GM12878 (cell line): ENCODE measurements at regions not wholly inside any gene's neighbourhood (a gene's known extent, or its start where the extent isn't known, plus 50 kb on each side); places are given as distances from the start of the nearest gene placed in this dataset.

Source experiments
- ATAC-seq: fragments of 200-7000 bp; cut with Tn5 transposase; 3 replicates; pipeline ENCODE4 v1.9.1; 2020; ENCODE audit warnings: mild to moderate bottlenecking, moderate library complexity
- BruUV-seq: library from RNA; stranded (reverse); fragments of 400-500 nt; replicated peaks from 2 replicates; lab custom pipeline; 2021; lab: Mats Ljungman, UMichigan
- CTCF ChIA-PET: fragments of 300-600 bp; sonication (Branson Sonifier 250); formaldehyde crosslinking; extraction: SDS; loops from one replicate; lab custom pipeline; 2021; ENCODE audit warnings: inconsistent platforms; lab: Yijun Ruan, JAX
- POLR2A ChIA-PET: fragments of 350-600 bp; formaldehyde crosslinking; extraction: SDS; loops from one replicate; lab custom pipeline; 2021; ENCODE audit warnings: inconsistent platforms; lab: Charles Lee
- RAD21 ChIA-PET: fragments of 300-600 bp; sonication (Branson Sonifier 250); formaldehyde crosslinking; loops from one replicate; lab custom pipeline; 2023; ENCODE audit warnings: antibody characterized with exemption; ENCODE audit not compliant: unreplicated experiment; lab: Charles Lee
- SMC1A ChIA-PET: fragments of 300-600 bp; sonication (Branson Sonifier 250); formaldehyde crosslinking; loops from one replicate; lab custom pipeline; 2023; ENCODE audit not compliant: unreplicated experiment, uncharacterized antibody; lab: Charles Lee
- DNase-seq: peaks from one replicate; pipeline ENCODE4 v3.0.0-alpha.2; 2011; ENCODE audit warnings: low read depth, low spot score
- FAIRE-seq: peaks from 3 replicates; lab custom pipeline; 2011; peaks lifted over from hg19 to GRCh38; lab: Jason Lieb, UNC
- H2AFZ ChIP-seq: 2 replicates; pipeline ENCODE4 v1.6.0; 2011; ENCODE audit warnings: low read depth, low read length, control low read depth; ENCODE audit not compliant: control insufficient read depth
- H3K27ac ChIP-seq: 2 replicates; pipeline ENCODE4 v1.5.1; 2011; ENCODE audit warnings: control low read depth; ENCODE audit not compliant: control insufficient read depth, insufficient read depth
- H3K27me3 ChIP-seq, 2 experiments: replicated peaks in 1 of 2; 2 replicates each; pipeline versions ENCODE4 v1.6.0 to v1.6.1; 2011; ENCODE audit warnings: low read length in 1 of 2; ENCODE audit not compliant: control insufficient read depth in 2 of 2, insufficient read depth in 2 of 2
- H3K36me3 ChIP-seq, 2 experiments: 2 replicates each; pipeline ENCODE4 v1.5.1; 2011; ENCODE audit warnings: low read length in 1 of 2; ENCODE audit not compliant: control insufficient read depth in 2 of 2, insufficient read depth in 2 of 2
- H3K4me1 ChIP-seq: 2 replicates; pipeline ENCODE4 v1.6.1; 2011; ENCODE audit warnings: mild to moderate bottlenecking, low read length, moderate library complexity, mixed read lengths; ENCODE audit not compliant: control insufficient read depth, insufficient read depth
- H3K4me2 ChIP-seq: 2 replicates; pipeline ENCODE4 v1.6.0; 2011; ENCODE audit warnings: control low read depth; ENCODE audit not compliant: control insufficient read depth, insufficient read depth
- H3K4me3 ChIP-seq: fragments of 200-600 bp; sonication (generic); 2 replicates; pipeline ENCODE4 v1.5.1; 2016
- H3K79me2 ChIP-seq: 2 replicates; pipeline ENCODE4 v1.6.0; 2011; ENCODE audit warnings: low read length; ENCODE audit not compliant: control insufficient read depth, insufficient read depth
- H3K9ac ChIP-seq: 2 replicates; pipeline ENCODE4 v1.8.0; 2011; ENCODE audit warnings: low read length, control low read depth, mixed read lengths; ENCODE audit not compliant: control insufficient read depth, insufficient read depth
- H3K9me3 ChIP-seq: replicated peaks from 3 replicates; pipeline ENCODE4 v1.5.1; 2011; ENCODE audit warnings: mild to moderate bottlenecking, low read length; ENCODE audit not compliant: control insufficient read depth, insufficient read depth
- H4K20me1 ChIP-seq: 2 replicates; pipeline ENCODE4 v1.6.0; 2011; ENCODE audit not compliant: control insufficient read depth, insufficient read depth
- ATF7 ChIP-seq: fragments of 450-650 bp; IDR thresholded peaks from 2 replicates; pipeline ENCODE4 v1.6.1; 2016; ENCODE audit warnings: low read depth, mild to moderate bottlenecking
- BACH1 ChIP-seq: fragments of 450-650 bp; IDR thresholded peaks from 2 replicates; pipeline ENCODE4 v1.6.1; 2017; ENCODE audit warnings: mild to moderate bottlenecking, borderline replicate concordance
- CTCF ChIP-seq, 3 experiments: IDR thresholded peaks in 2 of 3; conservative IDR thresholded peaks in 1 of 3; 2 replicates each; pipeline ENCODE4 v1.5.1; 2011; ENCODE audit warnings: low read depth in 3 of 3, low read length in 3 of 3, mild to moderate bottlenecking in 3 of 3, control low read depth in 2 of 3, moderate library complexity in 2 of 3, inconsistent platforms in 1 of 3, mixed read lengths in 1 of 3; ENCODE audit not compliant: control insufficient read depth in 2 of 3, insufficient read depth in 1 of 3; ENCODE audit errors: extremely low read depth in 1 of 3
- ELK1 ChIP-seq: IDR thresholded peaks from 2 replicates; pipeline ENCODE4 v1.6.1; 2012; ENCODE audit warnings: low read depth, low read length, improper control_type of control experiment
- NR2C1 ChIP-seq: fragments of 450-650 bp; IDR thresholded peaks from 2 replicates; pipeline ENCODE4 v1.6.1; 2017; ENCODE audit warnings: antibody characterized with exemption, mild to moderate bottlenecking, moderate library complexity
- NR2F1 ChIP-seq: fragments of 450-650 bp; conservative IDR thresholded peaks from 2 replicates; pipeline ENCODE4 v1.6.1; 2017; ENCODE audit warnings: mild to moderate bottlenecking
- PBX3 ChIP-seq: IDR thresholded peaks from 2 replicates; pipeline ENCODE4 v1.6.1; 2011; ENCODE audit warnings: mild to moderate bottlenecking, low read depth, low read length, moderate library complexity; ENCODE audit not compliant: insufficient replicate concordance
- PKNOX1 ChIP-seq: fragments of 450-650 bp; IDR thresholded peaks from 2 replicates; pipeline ENCODE4 v1.6.1; 2016; ENCODE audit warnings: mild to moderate bottlenecking
- POLR2AphosphoS5 ChIP-seq: IDR thresholded peaks from 2 replicates; pipeline ENCODE4 v1.6.1; 2011; ENCODE audit warnings: mild to moderate bottlenecking, low read length, inconsistent platforms
- TAF1 ChIP-seq: IDR thresholded peaks from 2 replicates; pipeline ENCODE4 v1.6.1; 2011; ENCODE audit warnings: mild to moderate bottlenecking, low read depth, low read length, borderline replicate concordance
- ZNF207 ChIP-seq: fragments of 450-650 bp; IDR thresholded peaks from 2 replicates; pipeline ENCODE4 v1.6.1; 2014; ENCODE audit warnings: antibody characterized with exemption, mild to moderate bottlenecking, borderline replicate concordance
- WGBS: methylation state at CpG from one replicate; pipeline ENCODE4 v1.1.6; 2016; ENCODE audit warnings: low lambda C conversion rate; ENCODE audit not compliant: insufficient replicate concordance, insufficient coverage; ENCODE audit errors: missing lambda C conversion rate; 5-methylcytosine and 5-hydroxymethylcytosine counted together
- in situ Hi-C: fragments of 300-500 bp; cut with MboI; formaldehyde crosslinking; loops from 9 replicates; pipeline ENCODE4 v1.14.3; 2018; ENCODE audit warnings: mixed read lengths
- intact Hi-C: fragments of 100-400 bp; cut with micrococcal nuclease; formaldehyde crosslinking; loops from one replicate; pipeline ENCODE4 v1.14.2; 2022; ENCODE audit not compliant: unreplicated experiment

- TF ChIP-seq CTCF (IDR thresholded peaks at IDR 0.05 in 2 of 3, conservative IDR thresholded peaks at IDR 0.05 in 1 of 3; ENCODE audit: control insufficient read depth in 2 of 3, extremely low read depth in 1 of 3, insufficient read depth in 1 of 3, low read depth in 3 of 3, low read length in 3 of 3) (no peak), PKNOX1 (no peak), NR2C1 (no peak), ATF7 (no peak), TAF1 (no peak)
Observed at GRCh38 chr11:87451395-87451794, 413.7 kb downstream of the TMEM135 start (continued).

GRCh38 chr11:87447606-87448005, 409.9 kb downstream of the TMEM135 start:
- Histone ChIP-seq H3K36me3 (no peaks in the 10 kb centered on the region), H3K9me3 (no peaks in the 10 kb centered on the region), H3K4me1 (no peaks in the 10 kb centered on the region), H2AFZ (no peak overlapping the region), H4K20me1 (peaks cover 2% of the 10 kb centered on the region; the same call in 1 of the 2 replicates), H3K27me3 (no peaks in the 10 kb centered on the region), H3K9ac (no peak overlapping the region), H3K4me2 (no peak overlapping the region), H3K27ac (no peak overlapping the region), H3K79me2 (no peaks in the 10 kb centered on the region), H3K4me3 (no peak overlapping the region)
- ChIA-PET SMC1A (no interaction called here), RAD21 (no interaction called here), CTCF (no interaction called here), POLR2A (no interaction called here)
- WGBS: 0% methylated on average over 2 of the region's 2 CpGs
- DNase-seq: no peak
- intact Hi-C loops (no loop called here), in situ Hi-C loops (no loop called here)
- no peak for FAIRE-seq
- ATAC-seq: no peak
- TF ChIP-seq ELK1 (no peak), PBX3 (no peak), NR2F1 (no peak), POLR2AphosphoS5 (no peak), ZNF207 (no peak), BACH1 (no peak), NR2C1 (no peak)
- BruUV-seq: no TSS peak
